Ovary (tissue), 7 donors: ENCODE measurements at regions not wholly inside any gene's neighbourhood (a gene's known extent, or its start where the extent isn't known, plus 50 kb on each side); places are given as distances from the start of the nearest gene placed in this dataset.

Experiments used
- DNase-seq, 5 donors: peaks; one replicate each; pipeline ENCODE4 v3.0.0-alpha.2; 2019 to 2020
- H3K27ac ChIP-seq, 2 donors: fragments of 200-600 bp; one replicate each; pipeline versions ENCODE4 v1.5.1 to v1.8.0; 2019 to 2022
- H3K27me3 ChIP-seq: fragments of 200-600 bp; one replicate; pipeline ENCODE4 v1.8.0; 2022
- H3K36me3 ChIP-seq: fragments of 200-600 bp; sonication (generic); one replicate; pipeline ENCODE4 v1.5.1; 2019
- H3K4me1 ChIP-seq: one replicate; pipeline ENCODE4 v1.8.1; 2013; ENCODE audit warnings: mild to moderate bottlenecking, moderate library complexity; ENCODE audit not compliant: insufficient read depth
- H3K4me3 ChIP-seq: fragments of 200-600 bp; sonication (generic); one replicate; pipeline ENCODE4 v1.5.1; 2017
- H3K9me3 ChIP-seq, 2 donors: fragments of 200-600 bp in 1 of 2; sonication (generic) in 1 of 2; one replicate each; pipeline versions ENCODE4 v1.5.1 to v1.8.1; 2013 to 2019; ENCODE audit warnings: mild to moderate bottlenecking in 1 of 2, moderate library complexity in 1 of 2
- CTCF ChIP-seq, 3 donors: fragments of 450-650 bp in 2 of 3; fragments of 200-600 bp in 1 of 3; IDR thresholded peaks; one replicate each; pipeline versions ENCODE4 v1.5.1 to v1.8.0; 2016 to 2022; ENCODE audit warnings: antibody characterized with exemption in 3 of 3, mild to moderate bottlenecking in 1 of 3
- EP300 ChIP-seq: sonication (generic); formaldehyde crosslinking; IDR thresholded peaks from one replicate; pipeline ENCODE4 v1.6.1; 2017; ENCODE audit warnings: antibody characterized with exemption
- POLR2A ChIP-seq: fragments of 450-650 bp; IDR thresholded peaks from one replicate; pipeline ENCODE4 v1.6.1; 2017; ENCODE audit warnings: antibody characterized with exemption, mild to moderate bottlenecking, moderate library complexity
- WGBS, 3 donors: extraction: QIAGEN DNeasy Blood & Tissue Kit in 1 of 3; methylation state at CpG; one replicate each; pipeline versions ENCODE4 v1.1.5 to v1.1.7; 2013 to 2017; 5-methylcytosine and 5-hydroxymethylcytosine counted together
- intact Hi-C, 4 donors: fragments of 100-400 bp; cut with DNase I; formaldehyde crosslinking; loops; one replicate each; pipeline versions ENCODE4 v1.11.0 to v1.15.1; 2022 to 2023
- donor health status: DM: no; HTN: no; CAD: no; lungs with moderate emphysema.
- donor health status: DM: no; HTN: no; CAD: no.
- donor health status: Bipolar disorder and iron deficiency.
- donor health status: DM: no; HTN: no; CAD: no.
- donor health status: DM: yes; HTN: yes; CAD: no.

GRCh38 chr12:66837311-66837627 lies 158.4 kb upstream of the GRIP1 start:
- H3K36me3 ChIP-seq = no peaks in the 10 kb centered on the region
- no peak for DNase-seq
- no peaks in the 10 kb centered on the region for H3K27me3 ChIP-seq
- no peaks in the 10 kb centered on the region for H3K4me1 ChIP-seq
- 73 to 86% (median 84%) methylated on average over 1 of the region's 1 CpG for WGBS, 3 donors
- H3K4me3 ChIP-seq = no peak overlapping the region
- no peaks in the 10 kb centered on the region for H3K9me3 ChIP-seq
- TF ChIP-seq CTCF (IDR thresholded peaks at IDR 0.05) = no peak
- intact Hi-C loops = no loop called here
- no peak overlapping the region for H3K27ac ChIP-seq

GRCh38 chr12:66838366-66838765 lies 159.5 kb upstream of the GRIP1 start:
- H3K36me3 ChIP-seq = no peaks in the 10 kb centered on the region
- no peaks in the 10 kb centered on the region for H3K4me1 ChIP-seq
- no peak overlapping the region for H3K4me3 ChIP-seq
- TF ChIP-seq EP300 (no peak), POLR2A (no peak), CTCF (IDR thresholded peaks at IDR 0.05) (no peak)
- H3K27me3 ChIP-seq = no peaks in the 10 kb centered on the region
- H3K27ac ChIP-seq = no peak overlapping the region
- intact Hi-C loops = no loop called here
- 83 to 89% (median 83%) methylated on average over 4 of the region's 4 CpGs for WGBS, 3 donors
- DNase-seq = no peak
- H3K9me3 ChIP-seq = no peaks in the 10 kb centered on the region

- intact Hi-C loops = no loop called here
- Histone ChIP-seq H3K36me3 (no peaks in the 10 kb centered on the region), H3K27me3 (no peaks in the 10 kb centered on the region), H3K4me3 (no peak overlapping the region), H3K9me3 (no peaks in the 10 kb centered on the region), H3K4me1 (no peaks in the 10 kb centered on the region), H3K27ac (no peak overlapping the region)
- no peak for TF ChIP-seq POLR2A
- TF ChIP-seq EP300 = no peak
- TF ChIP-seq CTCF (IDR thresholded peaks at IDR 0.05) = no peak
- 86 to 91% (median 90%) methylated on average over 2 of the region's 2 CpGs for WGBS, 3 donors
- no peak for DNase-seq
Measured at GRCh38 chr12:66848967-66849366, 170.1 kb upstream of the GRIP1 start.

- no peak overlapping the region for H3K27ac ChIP-seq
- intact Hi-C loops = no loop called here
- no peak overlapping the region for H3K4me3 ChIP-seq
- H3K27me3 ChIP-seq = no peaks in the 10 kb centered on the region
- no peaks in the 10 kb centered on the region for H3K36me3 ChIP-seq
- H3K4me1 ChIP-seq = no peaks in the 10 kb centered on the region
- no peaks in the 10 kb centered on the region for H3K9me3 ChIP-seq
- DNase-seq = no peak
- TF ChIP-seq EP300 (no peak), POLR2A (no peak), CTCF (IDR thresholded peaks at IDR 0.05) (no peak)
- 42 to 61% (median 50%) methylated on average over 5 of the region's 5 CpGs for WGBS, 3 donors
Measured at GRCh38 chr12:66851134-66851533, 172.3 kb upstream of the GRIP1 start.

GRCh38 chr12:66852091-66852490 lies 173.2 kb upstream of the GRIP1 start:
- Histone ChIP-seq H3K27ac (no peak overlapping the region), H3K4me1 (no peaks in the 10 kb centered on the region), H3K4me3 (no peak overlapping the region), H3K9me3 (no peaks in the 10 kb centered on the region), H3K36me3 (no peaks in the 10 kb centered on the region), H3K27me3 (no peaks in the 10 kb centered on the region)
- no peak for DNase-seq
- intact Hi-C loops = no loop called here
- WGBS, 3 donors = 1 to 4% (median 3%) methylated on average over 2 of the region's 2 CpGs
- TF ChIP-seq CTCF (IDR thresholded peaks at IDR 0.05) (no peak), POLR2A (no peak), EP300 (no peak)
